Astrocyte of the cerebellum (primary cell): ENCODE measurements at regions not wholly inside any gene's neighbourhood (a gene's known extent, or its start where the extent isn't known, plus 50 kb on each side); places are given as distances from the start of the nearest gene placed in this dataset.

Source experiments
- DNase-seq: peaks from one replicate; pipeline ENCODE4 v3.0.0-alpha.2; 2011; ENCODE audit warnings: low read depth
- H3K4me3 ChIP-seq: 2 replicates; pipeline ENCODE4 v1.5.1; 2011; ENCODE audit warnings: mild to moderate bottlenecking, low read depth, low read length, moderate library complexity
- CTCF ChIP-seq: IDR thresholded peaks from 2 replicates; pipeline ENCODE4 v1.5.1; 2012; ENCODE audit warnings: low read length, low read depth, moderate library complexity, mild to moderate bottlenecking; ENCODE audit errors: missing control alignments
- in situ Hi-C: cut with HindIII; loops from 2 replicates; pipeline ENCODE4 v1.10.0; 2017; ENCODE audit warnings: low sequenced_read_pairs

- in situ Hi-C loops: no loop called here
- no peak for TF ChIP-seq CTCF
- DNase-seq: no peak
- no peak overlapping the region for H3K4me3 ChIP-seq
Observed at GRCh38 chr2:117674172-117674571, 140.3 kb upstream of the DDX18 start.

- no peak for TF ChIP-seq CTCF
- no peak overlapping the region for H3K4me3 ChIP-seq
- no peak for DNase-seq
- in situ Hi-C loops: no loop called here
Observed at GRCh38 chr2:117679952-117680351, 134.5 kb upstream of the DDX18 start.

- H3K4me3 ChIP-seq: no peak overlapping the region
- DNase-seq: no peak
- in situ Hi-C loops: no loop called here
- no peak for TF ChIP-seq CTCF
Observed at GRCh38 chr2:117684919-117685318, 129.6 kb upstream of the DDX18 start.

- in situ Hi-C loops: no loop called here
- H3K4me3 ChIP-seq: no peak overlapping the region
- no peak for DNase-seq
- TF ChIP-seq CTCF: no peak
Observed at GRCh38 chr2:117686699-117687098, 127.8 kb upstream of the DDX18 start.

- H3K4me3 ChIP-seq: no peak overlapping the region
- in situ Hi-C loops: no loop called here
- DNase-seq: no peak
- no peak for TF ChIP-seq CTCF
Observed at GRCh38 chr2:117691595-117691994, 122.9 kb upstream of the DDX18 start.

- in situ Hi-C loops: no loop called here
- DNase-seq: no peak
- TF ChIP-seq CTCF: no peak
- no peak overlapping the region for H3K4me3 ChIP-seq
Observed at GRCh38 chr2:117692001-117692763, 122.3 kb upstream of the DDX18 start.
